Parathyroid adenoma (tissue), 2 donors: ENCODE measurements at regions not wholly inside any gene's neighbourhood (a gene's known extent, or its start where the extent isn't known, plus 50 kb on each side); places are given as distances from the start of the nearest gene placed in this dataset.

Experiments used
- H2AFZ ChIP-seq: fragments of 300-600 bp; sonication (generic); one replicate; pipeline ENCODE4 v1.7.0; 2017; ENCODE audit warnings: antibody characterized with exemption, mild to moderate bottlenecking
- H3K27ac ChIP-seq: fragments of 300-600 bp; sonication (generic); one replicate; pipeline ENCODE4 v1.7.0; 2017
- H3K27me3 ChIP-seq: fragments of 300-600 bp; sonication (generic); one replicate; pipeline ENCODE4 v1.7.0; 2017; ENCODE audit warnings: low read length; ENCODE audit not compliant: control insufficient read depth, insufficient read depth
- H3K36me3 ChIP-seq: fragments of 300-600 bp; sonication (generic); one replicate; pipeline ENCODE4 v1.7.0; 2017; ENCODE audit warnings: low read length; ENCODE audit not compliant: control insufficient read depth, insufficient read depth
- H3K4me1 ChIP-seq: fragments of 300-600 bp; sonication (generic); one replicate; pipeline ENCODE4 v1.7.0; 2017; ENCODE audit warnings: control low read depth
- H3K4me2 ChIP-seq: fragments of 300-600 bp; sonication (generic); one replicate; pipeline ENCODE4 v1.7.0; 2017; ENCODE audit warnings: low read length
- H3K4me3 ChIP-seq: fragments of 300-600 bp; sonication (generic); one replicate; pipeline ENCODE4 v1.7.0; 2017; ENCODE audit warnings: low read depth, low read length
- H3K79me2 ChIP-seq: fragments of 300-600 bp; sonication (generic); one replicate; pipeline ENCODE4 v1.7.0; 2017; ENCODE audit warnings: control low read depth
- H3K9ac ChIP-seq: fragments of 300-600 bp; sonication (generic); one replicate; pipeline ENCODE4 v1.7.0; 2017; ENCODE audit warnings: mild to moderate bottlenecking
- H3K9me3 ChIP-seq: fragments of 300-600 bp; sonication (generic); one replicate; pipeline ENCODE4 v1.7.0; 2017; ENCODE audit warnings: low read length; ENCODE audit not compliant: control insufficient read depth
- CTCF ChIP-seq: fragments of 300-600 bp; sonication (generic); IDR thresholded peaks from one replicate; pipeline ENCODE4 v1.7.0; 2017; ENCODE audit warnings: antibody characterized with exemption, mild to moderate bottlenecking
- donor health status: primary hyperparathyroidism.

GRCh38 chr6:91386204-91386603 is 799.3 kb upstream of the MAP3K7 start:
- no peaks in the 10 kb centered on the region for H3K79me2 ChIP-seq
- no peaks in the 10 kb centered on the region for H3K27me3 ChIP-seq
- TF ChIP-seq CTCF = no peak
- H3K4me2 ChIP-seq = no peak overlapping the region
- H3K9me3 ChIP-seq = no peaks in the 10 kb centered on the region
- H3K36me3 ChIP-seq = no peaks in the 10 kb centered on the region
- H3K27ac ChIP-seq = no peak overlapping the region
- H3K4me3 ChIP-seq = no peak overlapping the region
- no peaks in the 10 kb centered on the region for H3K4me1 ChIP-seq
- no peak overlapping the region for H2AFZ ChIP-seq
- H3K9ac ChIP-seq = no peak overlapping the region

- Histone ChIP-seq H3K36me3 (no peaks in the 10 kb centered on the region), H3K4me1 (no peaks in the 10 kb centered on the region), H3K9me3 (no peaks in the 10 kb centered on the region), H3K27me3 (no peaks in the 10 kb centered on the region), H3K9ac (no peak overlapping the region), H2AFZ (no peak overlapping the region), H3K79me2 (no peaks in the 10 kb centered on the region), H3K27ac (no peak overlapping the region), H3K4me2 (no peak overlapping the region), H3K4me3 (no peak overlapping the region)
- no peak for TF ChIP-seq CTCF
Measured at GRCh38 chr6:91383207-91383606, 796.3 kb upstream of the MAP3K7 start.

DNA sequence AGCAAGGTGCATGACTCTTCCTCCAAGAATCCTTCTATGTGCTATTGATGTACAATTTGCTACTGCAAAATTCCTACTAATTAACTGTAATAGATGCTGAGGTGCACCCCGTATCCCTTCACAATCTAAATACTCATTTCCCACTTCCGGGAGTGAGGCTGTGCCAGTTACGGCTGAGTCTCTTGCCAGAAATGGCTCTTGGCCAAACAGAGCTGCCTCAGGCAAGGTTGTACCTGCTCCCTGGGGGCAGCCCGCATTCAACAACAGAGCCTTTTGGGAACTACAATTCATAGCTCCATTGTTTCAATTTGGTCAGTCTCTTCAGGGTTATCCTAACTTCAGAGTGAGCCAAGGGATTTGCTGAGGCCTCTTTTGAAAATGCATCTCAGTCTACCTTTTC is 789.8 kb upstream of the MAP3K7 start:
- Histone ChIP-seq H3K27ac (no peak overlapping the region), H3K4me3 (no peak overlapping the region), H3K9ac (no peak overlapping the region), H3K27me3 (no peaks in the 10 kb centered on the region), H3K4me2 (no peak overlapping the region), H2AFZ (no peak overlapping the region), H3K9me3 (no peaks in the 10 kb centered on the region), H3K79me2 (no peaks in the 10 kb centered on the region), H3K36me3 (no peaks in the 10 kb centered on the region), H3K4me1 (no peaks in the 10 kb centered on the region)
- TF ChIP-seq CTCF = no peak

DNA sequence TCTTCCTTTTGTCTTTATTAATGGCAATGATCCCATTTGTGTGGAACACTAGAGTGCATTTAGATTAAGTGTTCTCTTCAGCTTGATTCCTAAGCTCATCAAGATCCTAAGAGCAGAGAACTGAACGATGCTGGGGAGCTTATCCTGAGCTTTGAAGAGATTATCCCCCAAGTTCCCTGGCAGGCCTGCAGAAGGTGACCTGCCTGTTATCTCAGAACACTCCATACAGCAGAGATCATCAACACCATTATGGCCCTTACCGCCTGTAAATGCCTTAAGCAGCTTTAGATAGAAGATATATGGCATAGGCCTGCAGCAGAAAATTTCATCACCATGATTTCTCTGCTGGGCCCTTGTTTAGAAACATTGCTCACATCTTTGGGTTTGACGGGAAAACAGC is 779.9 kb upstream of the MAP3K7 start:
- Histone ChIP-seq H3K9me3 (no peaks in the 10 kb centered on the region), H3K27ac (no peak overlapping the region), H3K27me3 (no peaks in the 10 kb centered on the region), H3K4me3 (no peak overlapping the region), H3K4me2 (no peak overlapping the region), H3K4me1 (no peaks in the 10 kb centered on the region), H3K9ac (no peak overlapping the region), H3K79me2 (no peaks in the 10 kb centered on the region), H3K36me3 (no peaks in the 10 kb centered on the region), H2AFZ (no peak overlapping the region)
- no peak for TF ChIP-seq CTCF

DNA sequence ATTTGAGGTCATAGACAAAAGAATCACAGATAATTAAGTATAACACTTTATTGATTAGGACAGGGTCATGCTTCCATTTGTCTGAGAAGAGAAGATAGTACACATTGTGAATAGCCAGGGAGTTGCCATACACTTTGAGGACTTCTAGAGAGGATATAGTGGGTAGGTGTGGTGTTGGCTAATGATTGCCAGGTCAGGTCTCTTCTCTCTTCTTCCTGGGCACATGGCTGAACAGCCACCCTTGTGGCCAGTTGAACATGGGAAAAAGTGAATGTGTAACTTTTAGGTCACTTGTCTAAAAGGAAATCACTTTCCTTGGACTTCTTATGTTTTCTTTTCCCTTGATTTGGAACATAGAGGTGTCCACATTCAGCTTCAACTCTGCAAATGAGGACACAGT is 772.1 kb upstream of the MAP3K7 start:
- Histone ChIP-seq H3K4me3 (no peak overlapping the region), H3K4me2 (no peak overlapping the region), H3K27ac (no peak overlapping the region), H3K36me3 (no peaks in the 10 kb centered on the region), H2AFZ (no peak overlapping the region), H3K9ac (no peak overlapping the region), H3K4me1 (no peaks in the 10 kb centered on the region), H3K27me3 (no peaks in the 10 kb centered on the region), H3K79me2 (no peaks in the 10 kb centered on the region), H3K9me3 (no peaks in the 10 kb centered on the region)
- no peak for TF ChIP-seq CTCF
